ENCODE measurements at regions not wholly inside any gene's neighbourhood (a gene's known extent, or its start where the extent isn't known, plus 50 kb on each side); places are given as distances from the start of the nearest gene placed in this dataset.

DNA sequence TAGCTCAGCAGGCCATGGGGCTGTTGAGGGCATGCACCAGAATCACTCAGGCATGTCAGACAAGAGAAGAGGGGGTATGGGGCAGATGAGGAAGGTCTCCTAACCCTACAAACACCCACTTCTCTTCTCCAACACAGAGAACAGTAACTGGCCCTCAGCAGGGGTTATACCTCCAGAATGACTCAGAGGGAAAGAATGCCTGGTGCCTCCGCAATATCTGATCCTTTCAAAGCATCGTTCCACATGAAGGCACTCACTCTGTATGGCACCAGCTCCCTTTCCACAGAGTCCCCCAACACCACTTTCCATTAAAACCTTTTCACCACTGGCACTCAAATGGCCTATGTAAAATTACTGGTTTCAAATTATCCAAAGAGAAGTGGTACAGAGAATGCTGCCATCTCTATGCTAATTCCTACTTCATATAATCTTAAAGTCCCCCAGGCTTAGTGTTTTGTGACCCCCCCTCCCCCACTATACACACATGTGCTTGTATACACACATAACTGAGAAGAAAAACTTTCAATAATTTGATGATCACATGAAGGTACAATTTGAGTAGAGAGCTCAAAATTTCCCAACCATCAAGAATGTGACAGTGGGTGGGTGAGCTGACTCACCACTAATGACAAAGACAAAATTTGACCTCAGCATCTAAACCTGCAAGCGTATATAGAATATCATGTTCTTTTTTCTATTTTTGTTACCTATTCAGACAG is 91.5 kb downstream of the SIPA1L2 start:
- no peak for TF ChIP-seq POLR2A (IDR thresholded peaks at IDR 0.05)
- TF ChIP-seq, protein P1, sequence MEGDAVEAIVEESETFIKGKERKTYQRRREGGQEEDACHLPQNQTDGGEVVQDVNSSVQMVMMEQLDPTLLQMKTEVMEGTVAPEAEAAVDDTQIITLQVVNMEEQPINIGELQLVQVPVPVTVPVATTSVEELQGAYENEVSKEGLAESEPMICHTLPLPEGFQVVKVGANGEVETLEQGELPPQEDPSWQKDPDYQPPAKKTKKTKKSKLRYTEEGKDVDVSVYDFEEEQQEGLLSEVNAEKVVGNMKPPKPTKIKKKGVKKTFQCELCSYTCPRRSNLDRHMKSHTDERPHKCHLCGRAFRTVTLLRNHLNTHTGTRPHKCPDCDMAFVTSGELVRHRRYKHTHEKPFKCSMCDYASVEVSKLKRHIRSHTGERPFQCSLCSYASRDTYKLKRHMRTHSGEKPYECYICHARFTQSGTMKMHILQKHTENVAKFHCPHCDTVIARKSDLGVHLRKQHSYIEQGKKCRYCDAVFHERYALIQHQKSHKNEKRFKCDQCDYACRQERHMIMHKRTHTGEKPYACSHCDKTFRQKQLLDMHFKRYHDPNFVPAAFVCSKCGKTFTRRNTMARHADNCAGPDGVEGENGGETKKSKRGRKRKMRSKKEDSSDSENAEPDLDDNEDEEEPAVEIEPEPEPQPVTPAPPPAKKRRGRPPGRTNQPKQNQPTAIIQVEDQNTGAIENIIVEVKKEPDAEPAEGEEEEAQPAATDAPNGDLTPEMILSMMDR (IDR thresholded peaks at IDR 0.05), result no peak
- H3K4me1 ChIP-seq, result peaks cover 15 to 27% of the 10 kb centered on the region in 2 donors
- peak; percentile 55 to 67 for DNase-seq
- no peak overlapping the region for H3K4me3 ChIP-seq (replicated peaks in 1 of 3)
- no peaks in the 10 kb centered on the region for H3K36me3 ChIP-seq
- 42 to 44% methylated on average over 3 of the region's 3 CpGs for WGBS, 2 donors
- H3K9me3 ChIP-seq, result no peaks in the 10 kb centered on the region
- intact Hi-C loops (cut with DNase I), result no loop called here
- H3K27ac ChIP-seq, result peak overlapping the region; percentile 1 to 69 (median 67)
- H3K27me3 ChIP-seq, result no peaks in the 10 kb centered on the region

DNA sequence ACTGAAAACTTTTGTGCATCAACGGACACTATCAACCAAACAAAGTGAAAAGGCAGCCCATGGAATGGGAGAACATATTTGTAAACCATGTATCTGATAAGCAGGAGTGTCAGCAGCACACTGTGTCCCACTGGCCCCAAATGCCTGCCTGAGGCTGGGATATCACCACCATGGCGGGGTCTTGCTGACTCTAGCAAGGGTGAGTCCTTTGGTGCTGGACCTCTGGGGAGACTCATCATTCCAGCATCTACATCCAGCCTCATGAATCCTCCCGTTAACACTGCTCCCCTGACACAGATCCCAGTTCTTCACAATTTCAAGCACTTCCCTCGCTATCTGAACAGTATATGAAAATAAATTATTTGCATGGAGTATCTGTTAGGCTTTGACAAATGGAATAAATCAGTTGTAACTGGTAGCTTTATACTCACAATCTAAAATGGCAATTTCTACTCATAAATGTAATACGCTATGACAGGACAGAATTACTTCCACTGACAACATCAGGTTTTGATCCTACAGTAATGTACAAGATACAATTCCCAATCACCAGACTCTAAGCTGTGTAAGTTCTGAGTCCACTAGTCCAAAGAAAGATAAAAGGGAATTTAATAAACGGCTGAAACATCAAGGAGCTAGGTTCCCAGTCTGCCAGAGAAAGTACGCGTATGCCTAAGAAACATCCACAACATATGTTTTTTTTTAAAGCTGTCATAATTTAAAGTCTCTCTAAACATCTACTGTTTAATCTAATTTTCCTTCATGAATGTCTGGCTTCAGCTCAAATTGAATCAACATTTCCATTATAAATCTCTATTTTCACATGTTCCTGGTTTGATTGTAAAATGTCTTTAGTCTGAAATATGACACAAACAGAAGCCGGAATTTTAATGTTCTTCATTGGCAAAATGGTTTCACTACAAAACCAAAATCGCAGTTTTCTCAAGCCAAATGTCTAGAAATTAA is 95.1 kb downstream of the SIPA1L2 start:
- intact Hi-C loops (cut with DNase I), result no loop called here
- Histone ChIP-seq H3K36me3 (no peaks in the 10 kb centered on the region), H3K27ac (no peak overlapping the region), H3K4me1 (peaks cover 28 to 41% of the 10 kb centered on the region in 2 donors), H3K9me3 (no peaks in the 10 kb centered on the region), H3K4me3 (replicated peaks in 1 of 3) (no peak overlapping the region), H3K27me3 (no peaks in the 10 kb centered on the region)
- no peak for DNase-seq
- WGBS, 2 donors, result 95 to 96% methylated on average over 10 of the region's 10 CpGs
- TF ChIP-seq POLR2A (IDR thresholded peaks at IDR 0.05), result no peak
- TF ChIP-seq, protein P1 (IDR thresholded peaks at IDR 0.05), result no peak

DNA sequence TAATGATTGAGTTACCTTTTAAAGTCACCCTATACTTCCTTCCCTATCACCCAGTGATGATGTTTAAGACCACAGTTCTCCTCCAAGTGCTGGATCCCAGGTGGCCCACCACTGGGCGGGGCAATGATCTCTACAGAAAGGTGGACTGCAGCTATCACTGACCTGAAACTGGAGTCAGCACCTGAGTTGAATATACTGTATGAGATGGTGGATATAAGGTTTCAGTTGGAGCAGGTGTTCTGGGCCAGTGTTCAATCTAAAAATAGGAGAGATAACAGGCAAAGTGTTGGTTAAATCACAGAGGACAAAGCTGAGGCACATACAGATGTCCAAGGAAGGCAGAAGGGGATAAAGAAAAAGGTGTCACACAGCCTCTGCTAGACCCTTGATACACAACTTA is 96.6 kb downstream of the SIPA1L2 start:
- peak overlapping the region in 1 of 3 donors; percentile 43 for H3K27ac ChIP-seq
- no peak overlapping the region for H3K4me3 ChIP-seq (replicated peaks in 1 of 3)
- TF ChIP-seq, protein P1 (IDR thresholded peaks at IDR 0.05), result no peak
- no peak for TF ChIP-seq POLR2A (IDR thresholded peaks at IDR 0.05)
- intact Hi-C loops (cut with DNase I), result no loop called here
- H3K4me1 ChIP-seq, result peaks cover 16 to 35% of the 10 kb centered on the region in 2 donors
- H3K27me3 ChIP-seq, result no peaks in the 10 kb centered on the region
- no peak for DNase-seq
- H3K36me3 ChIP-seq, result no peaks in the 10 kb centered on the region
- no peaks in the 10 kb centered on the region for H3K9me3 ChIP-seq
- WGBS, 2 donors, result 89 to 96% methylated on average over 1 of the region's 1 CpG

DNA sequence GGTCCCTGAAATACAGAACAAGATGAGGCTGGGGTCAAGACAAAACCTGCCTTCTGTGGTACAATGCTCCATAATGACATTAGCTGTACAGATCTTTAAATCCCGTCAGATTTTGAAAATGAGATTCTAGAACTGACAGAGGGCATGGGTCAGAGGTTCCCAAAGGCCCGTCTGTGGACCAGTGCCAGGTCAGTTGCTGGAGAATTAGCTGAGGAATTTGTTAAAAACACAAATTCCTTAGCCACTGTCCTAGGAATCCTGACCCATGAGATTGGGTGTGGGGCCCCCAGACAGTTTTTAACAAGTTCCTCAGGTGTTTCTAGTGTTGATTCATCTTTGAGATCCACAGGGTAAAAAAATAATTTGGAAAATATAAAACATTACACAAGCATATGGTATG is 97.0 kb downstream of the SIPA1L2 start:
- peaks cover 16 to 30% of the 10 kb centered on the region in 2 donors for H3K4me1 ChIP-seq
- DNase-seq, result peak; percentile 61 to 79
- intact Hi-C loops (cut with DNase I), result no loop called here
- no peak overlapping the region for H3K4me3 ChIP-seq (replicated peaks in 1 of 3)
- TF ChIP-seq POLR2A (IDR thresholded peaks at IDR 0.05), result no peak
- TF ChIP-seq, protein P1 (IDR thresholded peaks at IDR 0.05), result no peak
- WGBS, 2 donors, result 52 to 69% methylated on average over 2 of the region's 2 CpGs
- no peaks in the 10 kb centered on the region for H3K27me3 ChIP-seq
- H3K36me3 ChIP-seq, result no peaks in the 10 kb centered on the region
- peak overlapping the region in 2 of 3 donors; percentile 26 to 43 for H3K27ac ChIP-seq
- no peaks in the 10 kb centered on the region for H3K9me3 ChIP-seq
